DND-41 (cell line): ENCODE measurements at regions not wholly inside any gene's neighbourhood (a gene's known extent, or its start where the extent isn't known, plus 50 kb on each side); places are given as distances from the start of the nearest gene placed in this dataset.

Experiments used
- EZH2 ChIP-seq: IDR thresholded peaks from 3 replicates; pipeline ENCODE4 v1.6.1; 2012; ENCODE audit warnings: borderline replicate concordance, low read depth, mild to moderate bottlenecking, moderate library complexity, low read length, inconsistent platforms; ENCODE audit not compliant: severe bottlenecking
- TF ChIP-seq, protein P1 (sequence below): IDR thresholded peaks from 2 replicates; pipeline ENCODE4 v1.5.1; 2012; ENCODE audit warnings: borderline replicate concordance, low read length, moderate library complexity, mild to moderate bottlenecking; ENCODE audit not compliant: poor library complexity, severe bottlenecking; ENCODE audit errors: extremely low read depth

- TF ChIP-seq, protein P1, sequence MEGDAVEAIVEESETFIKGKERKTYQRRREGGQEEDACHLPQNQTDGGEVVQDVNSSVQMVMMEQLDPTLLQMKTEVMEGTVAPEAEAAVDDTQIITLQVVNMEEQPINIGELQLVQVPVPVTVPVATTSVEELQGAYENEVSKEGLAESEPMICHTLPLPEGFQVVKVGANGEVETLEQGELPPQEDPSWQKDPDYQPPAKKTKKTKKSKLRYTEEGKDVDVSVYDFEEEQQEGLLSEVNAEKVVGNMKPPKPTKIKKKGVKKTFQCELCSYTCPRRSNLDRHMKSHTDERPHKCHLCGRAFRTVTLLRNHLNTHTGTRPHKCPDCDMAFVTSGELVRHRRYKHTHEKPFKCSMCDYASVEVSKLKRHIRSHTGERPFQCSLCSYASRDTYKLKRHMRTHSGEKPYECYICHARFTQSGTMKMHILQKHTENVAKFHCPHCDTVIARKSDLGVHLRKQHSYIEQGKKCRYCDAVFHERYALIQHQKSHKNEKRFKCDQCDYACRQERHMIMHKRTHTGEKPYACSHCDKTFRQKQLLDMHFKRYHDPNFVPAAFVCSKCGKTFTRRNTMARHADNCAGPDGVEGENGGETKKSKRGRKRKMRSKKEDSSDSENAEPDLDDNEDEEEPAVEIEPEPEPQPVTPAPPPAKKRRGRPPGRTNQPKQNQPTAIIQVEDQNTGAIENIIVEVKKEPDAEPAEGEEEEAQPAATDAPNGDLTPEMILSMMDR, result no peak
- no peak for TF ChIP-seq EZH2
Observed at GRCh38 chr9:135358552-135358940, 121.0 kb upstream of the PPP1R26 start.
